H9 (cell line): ENCODE measurements at regions not wholly inside any gene's neighbourhood (a gene's known extent, or its start where the extent isn't known, plus 50 kb on each side); places are given as distances from the start of the nearest gene placed in this dataset.

Experiments used
- DNase-seq: peaks from one replicate; pipeline ENCODE4 v3.0.0-alpha.2; 2017
- H2AFZ ChIP-seq: one replicate; pipeline ENCODE4 v1.6.1; 2013; ENCODE audit warnings: mild to moderate bottlenecking, low read length, control low read depth, moderate library complexity
- H2AK5ac ChIP-seq: 2 replicates; pipeline ENCODE4 v1.6.1; 2013; ENCODE audit warnings: low read length, control low read depth, mixed read lengths; ENCODE audit not compliant: insufficient read length
- H2BK120ac ChIP-seq: one replicate; pipeline ENCODE4 v1.6.1; 2013; ENCODE audit warnings: low read depth, mild to moderate bottlenecking, low read length, control low read depth, inconsistent platforms; ENCODE audit not compliant: poor library complexity, severe bottlenecking
- H2BK12ac ChIP-seq: 2 replicates; pipeline ENCODE4 v1.6.1; 2013; ENCODE audit warnings: low read length, control low read depth, mixed read lengths, low read depth; ENCODE audit not compliant: insufficient read length
- H2BK15ac ChIP-seq: 2 replicates; pipeline ENCODE4 v1.6.1; 2013; ENCODE audit warnings: low read depth, low read length, control low read depth
- H2BK20ac ChIP-seq: one replicate; pipeline ENCODE4 v1.6.1; 2013; ENCODE audit warnings: low read depth, mild to moderate bottlenecking, low read length, control low read depth, inconsistent platforms; ENCODE audit not compliant: poor library complexity, severe bottlenecking
- H2BK5ac ChIP-seq: 2 replicates; pipeline ENCODE4 v1.6.1; 2013; ENCODE audit warnings: low read length, control low read depth, mixed read lengths; ENCODE audit not compliant: insufficient read length
- H3K14ac ChIP-seq: 2 replicates; pipeline ENCODE4 v1.6.1; 2013; ENCODE audit warnings: low read length, control low read depth; ENCODE audit not compliant: insufficient read depth
- H3K18ac ChIP-seq: 2 replicates; pipeline ENCODE4 v1.6.1; 2013; ENCODE audit warnings: low read depth, mild to moderate bottlenecking, mixed read lengths, low read length, control low read depth; ENCODE audit not compliant: insufficient read length
- H3K23ac ChIP-seq: 2 replicates; pipeline ENCODE4 v1.6.1; 2013; ENCODE audit warnings: low read length, control low read depth, mixed read lengths, low read depth; ENCODE audit not compliant: insufficient read length
- H3K23me2 ChIP-seq: 2 replicates; pipeline ENCODE4 v1.6.1; 2013; ENCODE audit warnings: low read depth, mild to moderate bottlenecking, mixed read lengths, low read length, control low read depth; ENCODE audit not compliant: insufficient read length, poor library complexity, severe bottlenecking
- H3K27ac ChIP-seq: 2 replicates; pipeline ENCODE4 v1.5.1; 2013; ENCODE audit warnings: low read length, control low read depth, mixed read lengths, low read depth; ENCODE audit not compliant: insufficient read length
- H3K27me3 ChIP-seq: 2 replicates; pipeline ENCODE4 v1.6.1; 2013; ENCODE audit warnings: low read length, control low read depth, inconsistent platforms; ENCODE audit not compliant: insufficient read depth
- H3K4ac ChIP-seq: 2 replicates; pipeline ENCODE4 v1.6.1; 2013; ENCODE audit warnings: low read depth, mild to moderate bottlenecking, control low read depth, inconsistent platforms, low read length, moderate library complexity
- H3K4me1 ChIP-seq: 2 replicates; pipeline ENCODE4 v1.6.1; 2013; ENCODE audit warnings: low read length, control low read depth, inconsistent platforms; ENCODE audit not compliant: insufficient read depth
- H3K4me2 ChIP-seq: 2 replicates; pipeline ENCODE4 v1.6.1; 2013; ENCODE audit warnings: low read length, control low read depth, mixed read lengths; ENCODE audit not compliant: insufficient read length, insufficient read depth
- H3K56ac ChIP-seq: 2 replicates; pipeline ENCODE4 v1.6.1; 2013; ENCODE audit warnings: low read depth, mild to moderate bottlenecking, mixed read lengths, low read length, control low read depth; ENCODE audit not compliant: insufficient read length
- H3K79me1 ChIP-seq: 2 replicates; pipeline ENCODE4 v1.6.1; 2013; ENCODE audit warnings: low read depth, mild to moderate bottlenecking, moderate library complexity, low read length, control low read depth, inconsistent platforms; ENCODE audit not compliant: insufficient read depth, poor library complexity, severe bottlenecking
- H3K79me2 ChIP-seq: 2 replicates; pipeline ENCODE4 v1.6.1; 2013; ENCODE audit warnings: low read length, control low read depth, inconsistent platforms; ENCODE audit not compliant: insufficient read depth
- H3K9ac ChIP-seq: 2 replicates; pipeline ENCODE4 v1.6.1; 2013; ENCODE audit warnings: low read length, control low read depth, mixed read lengths; ENCODE audit not compliant: insufficient read length; ENCODE audit errors: extremely low read depth
- H3K9me3 ChIP-seq: one replicate; pipeline ENCODE4 v1.6.1; 2013; ENCODE audit warnings: low read depth, low read length, inconsistent platforms; ENCODE audit not compliant: control insufficient read depth
- H3T11ph ChIP-seq: one replicate; pipeline ENCODE4 v1.6.1; 2013; ENCODE audit warnings: mild to moderate bottlenecking, low read length, control low read depth, inconsistent platforms
- H4K20me1 ChIP-seq: one replicate; pipeline ENCODE4 v1.6.1; 2013; ENCODE audit not compliant: control insufficient read depth, insufficient read length, insufficient read depth
- H4K5ac ChIP-seq: 2 replicates; pipeline ENCODE4 v1.6.1; 2013; ENCODE audit warnings: low read depth, mild to moderate bottlenecking, mixed read lengths, low read length, control low read depth; ENCODE audit not compliant: insufficient read length
- H4K8ac ChIP-seq: replicated peaks from 2 replicates; pipeline ENCODE4 v1.6.1; 2013; ENCODE audit warnings: low read length, control low read depth, mixed read lengths, low read depth; ENCODE audit not compliant: insufficient read length
- H4K91ac ChIP-seq: 2 replicates; pipeline ENCODE4 v1.6.1; 2013; ENCODE audit warnings: low read depth, mild to moderate bottlenecking, moderate library complexity, mixed read lengths, low read length, control low read depth; ENCODE audit not compliant: insufficient read length
- H3K27ac Mint-ChIP-seq, 3 experiments: 2 replicates in 2 of 3; 3 replicates in 1 of 3; pipeline ENCODE4 v1.8.0; 2020 to 2021; ENCODE audit warnings: mixed read lengths in 3 of 3, mild to moderate bottlenecking in 1 of 3, moderate library complexity in 1 of 3
- H3K27me3 Mint-ChIP-seq: 2 replicates; pipeline ENCODE4 v1.8.0; 2021; ENCODE audit warnings: low read depth, mild to moderate bottlenecking, moderate library complexity, mixed read lengths
- H3K36me3 Mint-ChIP-seq, 3 experiments: 2 replicates in 2 of 3; 3 replicates in 1 of 3; pipeline ENCODE4 v1.8.0; 2020 to 2021; ENCODE audit warnings: low read depth in 3 of 3, mixed read lengths in 3 of 3; ENCODE audit not compliant: insufficient read depth in 1 of 3
- H3K4me1 Mint-ChIP-seq, 2 experiments: 2 replicates each; pipeline ENCODE4 v1.8.0; 2020; ENCODE audit warnings: mixed read lengths in 2 of 2
- H3K4me3 Mint-ChIP-seq, 2 experiments: 2 replicates in 1 of 2; 3 replicates in 1 of 2; pipeline ENCODE4 v1.8.0; 2020 to 2021; ENCODE audit warnings: mild to moderate bottlenecking in 2 of 2, mixed read lengths in 2 of 2, moderate library complexity in 1 of 2
- H3K9me3 Mint-ChIP-seq, 2 experiments: 2 replicates in 1 of 2; 3 replicates in 1 of 2; pipeline ENCODE4 v1.8.0; 2020; ENCODE audit warnings: mild to moderate bottlenecking in 2 of 2, mixed read lengths in 2 of 2, moderate library complexity in 1 of 2
- WGBS: extraction: QIAGEN DNeasy Blood & Tissue Kit; methylation state at CpG from one replicate; pipeline ENCODE4 v1.1.7; 2013; ENCODE audit warnings: missing lambda C conversion rate, low lambda C conversion rate, mixed read lengths; ENCODE audit not compliant: insufficient read length; ENCODE audit errors: extremely low coverage; 5-methylcytosine and 5-hydroxymethylcytosine counted together
- TF ChIP-seq, protein P1 (sequence below): fragments of 200-600 bp; sonication (generic); conservative IDR thresholded peaks from 3 replicates; pipeline ENCODE4 v1.8.0; 2021; ENCODE audit warnings: antibody characterized with exemption, mild to moderate bottlenecking

DNA sequence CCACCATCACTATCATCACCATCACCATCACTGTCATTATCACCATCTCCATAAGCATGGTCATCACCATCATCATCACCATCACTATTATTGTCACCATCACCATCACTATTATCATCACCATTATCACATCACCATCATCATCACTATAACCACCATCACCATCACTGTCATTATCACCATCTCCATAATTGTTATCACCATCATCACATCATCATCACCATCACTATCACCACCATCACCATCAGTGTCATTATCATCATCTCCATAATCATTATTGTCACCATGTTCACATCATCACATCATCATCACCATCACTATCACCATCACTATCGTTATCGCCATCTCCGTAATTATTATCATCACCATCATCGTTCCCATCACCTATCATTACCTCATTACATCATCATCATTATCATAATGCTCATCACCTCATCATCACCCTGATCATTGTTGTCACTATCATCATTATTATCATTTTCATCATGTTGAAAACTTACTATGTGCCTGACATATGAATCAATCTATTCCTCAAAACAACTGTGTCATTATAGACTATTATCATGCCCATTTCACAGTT, 280.3 kb upstream of the HS6ST1 start:
- no peaks in the 10 kb centered on the region for H4K20me1 ChIP-seq
- H2BK5ac ChIP-seq, result no peak overlapping the region
- Mint-ChIP-seq H3K9me3 (no peaks in the 10 kb centered on the region), H3K27me3 (no peaks in the 10 kb centered on the region), H3K36me3 (no peaks in the 10 kb centered on the region), H3K4me3 (no peak overlapping the region), H3K4me1 (peaks cover 4% of the 10 kb centered on the region in 2 experiments; a peak in 3 of 4 replicates), H3K27ac (no peak overlapping the region)
- H3K27ac ChIP-seq, result no peak overlapping the region
- no peak overlapping the region for H2BK15ac ChIP-seq
- H4K91ac ChIP-seq, result no peak overlapping the region
- H3K23ac ChIP-seq, result no peak overlapping the region
- DNase-seq, result no peak
- H3K9ac ChIP-seq, result no peak overlapping the region
- WGBS, result 100% methylated on average over 4 of the region's 4 CpGs
- H2BK120ac ChIP-seq, result no peak overlapping the region
- no peaks in the 10 kb centered on the region for H3K4me1 ChIP-seq
- no peaks in the 10 kb centered on the region for H3K27me3 ChIP-seq
- no peak overlapping the region for H3K14ac ChIP-seq
- H2BK20ac ChIP-seq, result no peak overlapping the region
- H3T11ph ChIP-seq, result no peak overlapping the region
- H4K8ac ChIP-seq, result no peak overlapping the region
- no peak overlapping the region for H2AK5ac ChIP-seq
- no peak overlapping the region for H3K4ac ChIP-seq
- H3K18ac ChIP-seq, result no peak overlapping the region
- H3K56ac ChIP-seq, result no peak overlapping the region
- H3K79me2 ChIP-seq, result no peaks in the 10 kb centered on the region
- no peak overlapping the region for H2BK12ac ChIP-seq
- H4K5ac ChIP-seq, result no peak overlapping the region
- TF ChIP-seq, protein P1, sequence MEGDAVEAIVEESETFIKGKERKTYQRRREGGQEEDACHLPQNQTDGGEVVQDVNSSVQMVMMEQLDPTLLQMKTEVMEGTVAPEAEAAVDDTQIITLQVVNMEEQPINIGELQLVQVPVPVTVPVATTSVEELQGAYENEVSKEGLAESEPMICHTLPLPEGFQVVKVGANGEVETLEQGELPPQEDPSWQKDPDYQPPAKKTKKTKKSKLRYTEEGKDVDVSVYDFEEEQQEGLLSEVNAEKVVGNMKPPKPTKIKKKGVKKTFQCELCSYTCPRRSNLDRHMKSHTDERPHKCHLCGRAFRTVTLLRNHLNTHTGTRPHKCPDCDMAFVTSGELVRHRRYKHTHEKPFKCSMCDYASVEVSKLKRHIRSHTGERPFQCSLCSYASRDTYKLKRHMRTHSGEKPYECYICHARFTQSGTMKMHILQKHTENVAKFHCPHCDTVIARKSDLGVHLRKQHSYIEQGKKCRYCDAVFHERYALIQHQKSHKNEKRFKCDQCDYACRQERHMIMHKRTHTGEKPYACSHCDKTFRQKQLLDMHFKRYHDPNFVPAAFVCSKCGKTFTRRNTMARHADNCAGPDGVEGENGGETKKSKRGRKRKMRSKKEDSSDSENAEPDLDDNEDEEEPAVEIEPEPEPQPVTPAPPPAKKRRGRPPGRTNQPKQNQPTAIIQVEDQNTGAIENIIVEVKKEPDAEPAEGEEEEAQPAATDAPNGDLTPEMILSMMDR, result no peak
- H3K79me1 ChIP-seq, result no peaks in the 10 kb centered on the region
- no peaks in the 10 kb centered on the region for H3K23me2 ChIP-seq
- no peak overlapping the region for H3K4me2 ChIP-seq
- H3K9me3 ChIP-seq, result no peaks in the 10 kb centered on the region
- no peak overlapping the region for H2AFZ ChIP-seq
